HFF-Myc (cell line): ENCODE measurements at regions not wholly inside any gene's neighbourhood (a gene's known extent, or its start where the extent isn't known, plus 50 kb on each side); places are given as distances from the start of the nearest gene placed in this dataset.

Experiments
- DNase-seq: peaks from one replicate; pipeline ENCODE4 v3.0.0-alpha.2; 2011; ENCODE audit warnings: low read depth; ENCODE audit errors: extremely low read depth
- H3K4me3 ChIP-seq: replicated peaks from 2 replicates; pipeline ENCODE4 v1.5.1; 2011; ENCODE audit warnings: low read depth, mild to moderate bottlenecking, control low read depth, low read length
- TF ChIP-seq, protein P1 (sequence below): IDR thresholded peaks from 2 replicates; pipeline ENCODE4 v1.5.1; 2012; ENCODE audit warnings: mild to moderate bottlenecking, low read depth, low read length, control low read depth; ENCODE audit errors: missing control alignments

DNA sequence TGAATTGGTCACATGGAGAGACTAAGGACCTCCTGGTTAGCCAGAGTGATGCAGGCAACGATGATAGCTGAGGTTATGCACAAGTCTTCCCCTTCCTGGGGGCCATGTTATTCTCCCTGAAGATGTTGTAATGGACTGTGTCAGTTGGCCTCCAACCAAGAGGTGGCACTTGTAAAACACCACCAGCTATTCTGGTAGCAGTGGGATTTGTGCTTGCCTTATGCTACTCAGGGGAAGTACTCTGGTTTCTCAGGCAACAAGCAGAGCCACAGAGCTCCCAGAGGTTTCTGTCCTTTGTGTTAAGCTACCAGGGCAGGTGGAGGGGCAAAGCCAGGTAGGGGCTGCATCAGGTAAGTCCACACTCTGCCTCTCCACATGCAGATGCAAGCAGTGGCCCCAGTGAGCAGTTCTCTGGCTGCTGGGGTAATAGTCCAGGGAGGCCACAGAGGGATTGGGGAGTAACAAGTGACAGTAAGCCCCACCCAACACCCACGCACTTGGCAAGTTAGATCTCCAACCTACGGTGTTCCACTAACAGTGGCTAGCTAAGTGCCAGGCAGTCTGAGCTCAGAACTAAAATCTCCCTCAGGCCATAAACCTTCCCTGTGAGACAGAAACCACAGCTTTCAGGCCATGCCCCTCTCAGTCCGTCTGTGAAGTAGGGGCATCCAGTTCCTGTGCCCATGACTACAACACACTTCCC lies 99.7 kb downstream of the RND3 start:
- H3K4me3 ChIP-seq, result no peak overlapping the region
- no peak for DNase-seq
- TF ChIP-seq, protein P1, sequence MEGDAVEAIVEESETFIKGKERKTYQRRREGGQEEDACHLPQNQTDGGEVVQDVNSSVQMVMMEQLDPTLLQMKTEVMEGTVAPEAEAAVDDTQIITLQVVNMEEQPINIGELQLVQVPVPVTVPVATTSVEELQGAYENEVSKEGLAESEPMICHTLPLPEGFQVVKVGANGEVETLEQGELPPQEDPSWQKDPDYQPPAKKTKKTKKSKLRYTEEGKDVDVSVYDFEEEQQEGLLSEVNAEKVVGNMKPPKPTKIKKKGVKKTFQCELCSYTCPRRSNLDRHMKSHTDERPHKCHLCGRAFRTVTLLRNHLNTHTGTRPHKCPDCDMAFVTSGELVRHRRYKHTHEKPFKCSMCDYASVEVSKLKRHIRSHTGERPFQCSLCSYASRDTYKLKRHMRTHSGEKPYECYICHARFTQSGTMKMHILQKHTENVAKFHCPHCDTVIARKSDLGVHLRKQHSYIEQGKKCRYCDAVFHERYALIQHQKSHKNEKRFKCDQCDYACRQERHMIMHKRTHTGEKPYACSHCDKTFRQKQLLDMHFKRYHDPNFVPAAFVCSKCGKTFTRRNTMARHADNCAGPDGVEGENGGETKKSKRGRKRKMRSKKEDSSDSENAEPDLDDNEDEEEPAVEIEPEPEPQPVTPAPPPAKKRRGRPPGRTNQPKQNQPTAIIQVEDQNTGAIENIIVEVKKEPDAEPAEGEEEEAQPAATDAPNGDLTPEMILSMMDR, result no peak

DNA sequence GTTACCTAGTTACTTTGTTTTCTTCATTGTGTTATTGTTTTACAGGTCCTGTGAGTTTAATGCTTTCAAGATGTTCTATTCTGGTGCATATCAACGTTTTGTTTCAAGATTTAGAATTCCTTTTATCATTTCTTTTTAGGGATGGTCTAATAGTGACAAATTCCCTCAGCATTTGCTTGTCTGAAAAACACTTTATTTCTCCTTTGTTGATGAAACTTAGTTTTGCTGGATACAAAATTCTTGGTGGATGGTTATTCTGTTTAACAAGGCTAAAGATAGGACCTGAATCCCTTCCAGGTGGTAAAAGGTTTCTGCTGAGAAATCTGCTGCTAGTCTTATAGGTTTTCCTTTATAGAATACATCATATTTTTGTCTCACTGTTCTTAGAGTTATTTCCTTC lies 102.3 kb downstream of the RND3 start:
- TF ChIP-seq, protein P1, result no peak
- no peak for DNase-seq
- H3K4me3 ChIP-seq, result no peak overlapping the region

DNA sequence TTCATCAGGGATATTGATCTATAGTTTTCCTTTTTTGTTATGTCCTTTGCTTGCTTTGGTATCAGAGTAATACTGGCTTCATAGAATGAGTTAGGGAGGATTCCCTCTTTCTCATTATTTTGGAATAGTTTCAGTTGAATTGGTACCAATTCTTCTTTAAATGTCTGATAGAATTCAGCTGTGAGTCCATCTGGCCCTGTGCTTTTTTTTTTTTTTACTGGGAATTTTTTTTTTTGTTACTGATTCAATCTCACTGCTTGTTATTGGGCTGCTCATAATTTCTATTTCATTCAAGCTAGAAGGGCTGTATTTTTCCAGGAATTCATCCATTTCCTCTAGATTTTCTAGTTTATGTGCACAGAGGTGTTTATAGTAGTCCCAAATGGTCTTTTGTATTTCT lies 103.9 kb downstream of the RND3 start:
- H3K4me3 ChIP-seq, result no peak overlapping the region
- TF ChIP-seq, protein P1, result no peak

DNA sequence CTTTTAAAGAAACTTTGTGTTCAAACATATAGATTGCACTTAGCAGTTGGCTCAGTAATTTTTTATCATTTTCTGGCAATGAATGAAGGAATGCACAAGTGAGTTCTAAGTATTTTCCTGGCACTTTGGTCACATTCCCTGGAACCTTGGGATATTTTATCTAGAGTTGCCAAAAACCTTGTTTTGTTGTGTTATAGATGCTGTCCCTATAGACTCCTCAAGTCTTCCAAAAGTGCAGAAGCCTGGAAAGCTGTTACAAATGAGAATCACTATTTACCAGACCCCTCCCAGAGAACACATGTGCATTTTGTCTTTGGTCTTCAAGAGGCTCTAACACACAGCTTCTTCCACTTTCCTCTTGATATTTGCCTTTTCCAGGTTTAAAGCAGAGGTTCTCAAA lies 108.3 kb downstream of the RND3 start:
- no peak for DNase-seq
- TF ChIP-seq, protein P1, result no peak
- no peak overlapping the region for H3K4me3 ChIP-seq

More for the DNA sequence above, 103.9 kb downstream of the RND3 start:
- DNase-seq, result no peak

DNA sequence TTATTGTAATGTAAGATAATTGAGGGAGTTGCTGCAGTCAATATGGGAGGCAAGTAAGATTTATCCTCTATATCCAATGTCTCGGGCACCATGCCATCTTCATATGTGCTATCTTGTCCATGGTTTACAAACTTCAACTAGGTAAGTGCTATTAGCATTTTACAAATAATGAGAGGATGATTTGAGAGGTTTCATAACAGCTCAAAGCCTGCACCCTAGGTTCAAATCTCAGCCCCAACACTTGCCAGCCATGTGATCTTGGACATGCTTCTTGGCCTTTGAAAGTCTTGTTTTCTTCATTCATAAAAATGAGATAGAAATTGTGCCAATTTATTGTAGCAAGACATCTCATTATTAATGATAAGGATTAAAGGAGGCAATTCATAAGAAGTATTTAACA lies 108.8 kb downstream of the RND3 start:
- TF ChIP-seq, protein P1, result no peak

DNA sequence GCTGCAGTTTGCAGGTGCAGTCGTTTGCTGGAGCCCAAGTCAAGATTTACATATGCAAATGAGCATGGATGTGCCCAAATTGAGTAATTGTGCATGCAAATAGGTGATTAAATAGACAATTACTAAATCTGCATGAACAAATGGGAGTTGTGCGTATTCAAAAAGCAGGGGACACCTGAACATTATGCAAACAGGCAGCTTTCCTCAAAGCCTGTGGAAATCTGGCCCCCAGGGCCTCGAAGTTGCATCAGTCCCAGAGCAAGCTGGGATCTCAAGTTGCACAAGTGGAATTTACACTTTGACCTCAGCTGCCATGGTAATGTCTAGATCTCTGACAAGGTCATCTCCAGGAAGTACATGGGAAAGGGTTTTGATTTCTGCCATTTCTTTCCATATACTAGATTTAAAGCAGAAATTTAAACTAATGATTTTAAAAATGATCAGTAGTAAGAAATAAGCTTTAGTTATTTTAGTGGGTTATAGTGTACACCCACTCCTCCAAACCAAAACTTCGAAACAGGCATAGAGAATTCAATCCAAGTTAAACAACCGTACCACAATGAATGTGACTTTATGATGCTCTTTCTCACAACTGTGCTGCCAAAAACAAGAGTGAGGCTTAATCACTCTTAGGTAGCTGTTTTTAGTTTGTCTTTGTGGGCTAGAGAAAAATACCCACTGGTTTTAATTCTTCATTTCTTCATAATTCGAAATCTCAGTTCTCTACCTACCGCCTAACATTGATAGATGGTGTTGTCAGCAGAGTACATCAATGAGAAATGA lies 110.7 kb downstream of the RND3 start:
- no peak for DNase-seq
- no peak overlapping the region for H3K4me3 ChIP-seq
- TF ChIP-seq, protein P1, result no peak

More for the DNA sequence above, 108.8 kb downstream of the RND3 start:
- DNase-seq, result no peak
- no peak overlapping the region for H3K4me3 ChIP-seq
